IPS DF 6.9 (cell line): ENCODE measurements at regions not wholly inside any gene's neighbourhood (a gene's known extent, or its start where the extent isn't known, plus 50 kb on each side); places are given as distances from the start of the nearest gene placed in this dataset.
"Not testable (repeated sequence)": the region's sequence is repeated elsewhere in the genome, so short reads cannot be mapped to it uniquely, and the experiment has no call there.

ENCODE experiments used
- DNase-seq: peaks from one replicate; pipeline ENCODE4 v3.0.0-alpha.2; 2013; ENCODE audit warnings: low read depth, low spot score
- H3K27ac ChIP-seq: one replicate; pipeline ENCODE4 v1.5.1; 2013; ENCODE audit warnings: low read length, control low read depth
- H3K27me3 ChIP-seq: 2 replicates; pipeline ENCODE4 v1.6.1; 2013; ENCODE audit warnings: mild to moderate bottlenecking, low read length; ENCODE audit not compliant: control insufficient read depth, insufficient read depth
- H3K36me3 ChIP-seq: 2 replicates; pipeline ENCODE4 v1.6.1; 2013; ENCODE audit warnings: low read length; ENCODE audit not compliant: control insufficient read depth, insufficient read depth
- H3K4me1 ChIP-seq: 2 replicates; pipeline ENCODE4 v1.6.1; 2013; ENCODE audit warnings: low read length; ENCODE audit not compliant: control insufficient read depth, insufficient read depth
- H3K4me3 ChIP-seq: 2 replicates; pipeline ENCODE4 v1.5.1; 2013; ENCODE audit warnings: mild to moderate bottlenecking, low read length
- H3K9me3 ChIP-seq: 2 replicates; pipeline ENCODE4 v1.6.1; 2013; ENCODE audit warnings: low read length, inconsistent platforms; ENCODE audit not compliant: control insufficient read depth, insufficient read depth
- WGBS: extraction: QIAGEN DNeasy Blood & Tissue Kit; methylation state at CpG from one replicate; pipeline ENCODE4 v1.1.7; 2013; ENCODE audit warnings: mixed read lengths, missing lambda C conversion rate; ENCODE audit not compliant: insufficient read length, insufficient coverage; 5-methylcytosine and 5-hydroxymethylcytosine counted together

GRCh38 chr17:16888413-16889087 is 83.4 kb downstream of the TNFRSF13B start:
- no peaks in the 10 kb centered on the region for H3K27me3 ChIP-seq
- no peaks in the 10 kb centered on the region for H3K36me3 ChIP-seq
- no peak overlapping the region for H3K4me3 ChIP-seq
- DNase-seq = no peak
- no peak overlapping the region for H3K27ac ChIP-seq
- H3K9me3 ChIP-seq = no peaks in the 10 kb centered on the region
- no peaks in the 10 kb centered on the region for H3K4me1 ChIP-seq
- WGBS = no CpG with 5 or more reads among the region's 4 CpGs

GRCh38 chr17:16887523-16888095 is 84.3 kb downstream of the TNFRSF13B start:
- Histone ChIP-seq H3K9me3 (no peaks in the 10 kb centered on the region), H3K4me3 (no peak overlapping the region), H3K4me1 (no peaks in the 10 kb centered on the region), H3K36me3 (no peaks in the 10 kb centered on the region), H3K27ac (no peak overlapping the region), H3K27me3 (no peaks in the 10 kb centered on the region)
- WGBS = no CpG with 5 or more reads among the region's 4 CpGs
- no peak for DNase-seq

- no peak for DNase-seq
- Histone ChIP-seq H3K27me3 (no peaks in the 10 kb centered on the region), H3K4me3 (no peak overlapping the region), H3K4me1 (no peaks in the 10 kb centered on the region), H3K36me3 (no peaks in the 10 kb centered on the region), H3K27ac (no peak overlapping the region), H3K9me3 (no peaks in the 10 kb centered on the region)
- WGBS = no CpG with 5 or more reads among the region's 4 CpGs
Observed at GRCh38 chr17:16886655-16887322, 85.1 kb downstream of the TNFRSF13B start.

GRCh38 chr17:16885204-16885603 is 86.7 kb downstream of the TNFRSF13B start:
- not testable (repeated sequence) for H3K36me3 ChIP-seq, DNase-seq, H3K9me3 ChIP-seq, H3K27me3 ChIP-seq, H3K4me1 ChIP-seq, H3K27ac ChIP-seq, H3K4me3 ChIP-seq
- no CpG with 5 or more reads among the region's 6 CpGs for WGBS

GRCh38 chr17:16882926-16883265 is 89.0 kb downstream of the TNFRSF13B start:
- no CpG with 5 or more reads among the region's 7 CpGs for WGBS
- not testable (repeated sequence) for H3K4me1 ChIP-seq, H3K27ac ChIP-seq, DNase-seq, H3K27me3 ChIP-seq, H3K4me3 ChIP-seq, H3K36me3 ChIP-seq, H3K9me3 ChIP-seq

- Histone ChIP-seq H3K36me3 (no peaks in the 10 kb centered on the region), H3K4me3 (no peak overlapping the region), H3K27ac (no peak overlapping the region), H3K27me3 (no peaks in the 10 kb centered on the region), H3K9me3 (no peaks in the 10 kb centered on the region), H3K4me1 (no peaks in the 10 kb centered on the region)
- no CpG with 5 or more reads among the region's 11 CpGs for WGBS
- no peak for DNase-seq
Observed at GRCh38 chr17:16882243-16882925, 89.5 kb downstream of the TNFRSF13B start.

- Histone ChIP-seq H3K4me1 (no peaks in the 10 kb centered on the region), H3K36me3 (no peaks in the 10 kb centered on the region), H3K9me3 (no peaks in the 10 kb centered on the region), H3K27ac (no peak overlapping the region), H3K4me3 (no peak overlapping the region), H3K27me3 (no peaks in the 10 kb centered on the region)
- DNase-seq = no peak
- no CpG with 5 or more reads among the region's 9 CpGs for WGBS
Observed at GRCh38 chr17:16881239-16881924, 90.5 kb downstream of the TNFRSF13B start.

- H3K4me3 ChIP-seq = no peak overlapping the region
- no peaks in the 10 kb centered on the region for H3K27me3 ChIP-seq
Observed at GRCh38 chr17:16880843-16881230, 91.1 kb downstream of the TNFRSF13B start.

GRCh38 chr17:16880121-16880842 is 91.6 kb downstream of the TNFRSF13B start:
- no peaks in the 10 kb centered on the region for H3K9me3 ChIP-seq
- DNase-seq = no peak
- H3K36me3 ChIP-seq = no peaks in the 10 kb centered on the region
- H3K4me1 ChIP-seq = no peaks in the 10 kb centered on the region
- H3K27me3 ChIP-seq = no peaks in the 10 kb centered on the region
- WGBS = no CpG with 5 or more reads among the region's 16 CpGs
- H3K27ac ChIP-seq = no peak overlapping the region
- no peak overlapping the region for H3K4me3 ChIP-seq

More at GRCh38 chr17:16880843-16881230, 91.1 kb downstream of the TNFRSF13B start:
- H3K4me1 ChIP-seq = no peaks in the 10 kb centered on the region
- no CpG with 5 or more reads among the region's 9 CpGs for WGBS
- H3K27ac ChIP-seq = no peak overlapping the region
- DNase-seq = no peak
- H3K9me3 ChIP-seq = no peaks in the 10 kb centered on the region
- no peaks in the 10 kb centered on the region for H3K36me3 ChIP-seq

- Histone ChIP-seq H3K9me3 (no peaks in the 10 kb centered on the region), H3K4me3 (no peak overlapping the region), H3K36me3 (no peaks in the 10 kb centered on the region), H3K27me3 (no peaks in the 10 kb centered on the region), H3K4me1 (no peaks in the 10 kb centered on the region), H3K27ac (no peak overlapping the region)
- WGBS = no CpG with 5 or more reads among the region's 15 CpGs
- DNase-seq = no peak
Observed at GRCh38 chr17:16879686-16880085, 92.2 kb downstream of the TNFRSF13B start.
